Vagina (tissue), 2 donors: ENCODE measurements at regions not wholly inside any gene's neighbourhood (a gene's known extent, or its start where the extent isn't known, plus 50 kb on each side); places are given as distances from the start of the nearest gene placed in this dataset.
"Not testable (repeated sequence)": the region's sequence is repeated elsewhere in the genome, so short reads cannot be mapped to it uniquely, and the experiment has no call there.

Source experiments
- DNase-seq, 2 donors: peaks; one replicate each; pipeline ENCODE4 v3.0.0-alpha.2; 2017; ENCODE audit errors: extremely low spot score in 2 of 2
- H3K27ac ChIP-seq: fragments of 200-600 bp; sonication (generic); one replicate; pipeline ENCODE4 v1.5.1; 2019
- H3K27me3 ChIP-seq: fragments of 200-600 bp; sonication (generic); one replicate; pipeline ENCODE4 v1.5.1; 2019
- H3K36me3 ChIP-seq, 2 donors: fragments of 200-600 bp; sonication (generic); one replicate each; pipeline ENCODE4 v1.5.1; 2017 to 2019
- H3K4me1 ChIP-seq: fragments of 200-600 bp; sonication (generic); one replicate; pipeline ENCODE4 v1.5.1; 2019
- H3K4me3 ChIP-seq, 2 donors: fragments of 200-600 bp; sonication (generic); 1 replicate in 1 of 2; 2 replicates in 1 of 2; pipeline ENCODE4 v1.5.1; 2016 to 2019
- H3K9me3 ChIP-seq: fragments of 200-600 bp; sonication (generic); one replicate; pipeline ENCODE4 v1.5.1; 2019
- POLR2A ChIP-seq, 2 donors: fragments of 450-650 bp; IDR thresholded peaks; one replicate each; pipeline ENCODE4 v1.6.1; 2017; ENCODE audit warnings: antibody characterized with exemption in 2 of 2, mild to moderate bottlenecking in 2 of 2, moderate library complexity in 2 of 2
- POLR2AphosphoS5 ChIP-seq, 2 donors: sonication (generic); formaldehyde crosslinking; IDR thresholded peaks; one replicate each; pipeline ENCODE4 v1.9.0; 2017; ENCODE audit warnings: antibody characterized with exemption in 2 of 2, mild to moderate bottlenecking in 2 of 2, low read depth in 1 of 2; ENCODE audit not compliant: insufficient read depth in 1 of 2
- intact Hi-C: fragments of 100-400 bp; cut with DNase I; formaldehyde crosslinking; loops from one replicate; pipeline ENCODE4 v1.15.1; 2023
- TF ChIP-seq, protein P1 (sequence below), 3 experiments: fragments of 450-650 bp in 2 of 3; fragments of 200-600 bp in 1 of 3; sonication (generic) in 1 of 3; IDR thresholded peaks; one replicate each; pipeline ENCODE4 v1.5.1; 2017 to 2019; ENCODE audit warnings: antibody characterized with exemption in 3 of 3, mild to moderate bottlenecking in 2 of 3, moderate library complexity in 2 of 3

- TF ChIP-seq, protein P1, sequence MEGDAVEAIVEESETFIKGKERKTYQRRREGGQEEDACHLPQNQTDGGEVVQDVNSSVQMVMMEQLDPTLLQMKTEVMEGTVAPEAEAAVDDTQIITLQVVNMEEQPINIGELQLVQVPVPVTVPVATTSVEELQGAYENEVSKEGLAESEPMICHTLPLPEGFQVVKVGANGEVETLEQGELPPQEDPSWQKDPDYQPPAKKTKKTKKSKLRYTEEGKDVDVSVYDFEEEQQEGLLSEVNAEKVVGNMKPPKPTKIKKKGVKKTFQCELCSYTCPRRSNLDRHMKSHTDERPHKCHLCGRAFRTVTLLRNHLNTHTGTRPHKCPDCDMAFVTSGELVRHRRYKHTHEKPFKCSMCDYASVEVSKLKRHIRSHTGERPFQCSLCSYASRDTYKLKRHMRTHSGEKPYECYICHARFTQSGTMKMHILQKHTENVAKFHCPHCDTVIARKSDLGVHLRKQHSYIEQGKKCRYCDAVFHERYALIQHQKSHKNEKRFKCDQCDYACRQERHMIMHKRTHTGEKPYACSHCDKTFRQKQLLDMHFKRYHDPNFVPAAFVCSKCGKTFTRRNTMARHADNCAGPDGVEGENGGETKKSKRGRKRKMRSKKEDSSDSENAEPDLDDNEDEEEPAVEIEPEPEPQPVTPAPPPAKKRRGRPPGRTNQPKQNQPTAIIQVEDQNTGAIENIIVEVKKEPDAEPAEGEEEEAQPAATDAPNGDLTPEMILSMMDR (IDR thresholded peaks at IDR 0.05) = no peak
- TF ChIP-seq POLR2AphosphoS5 (IDR thresholded peaks at IDR 0.05; ENCODE audit: insufficient read depth in 1 of 2, low read depth in 1 of 2) = no peak
- no peak for TF ChIP-seq POLR2A (IDR thresholded peaks at IDR 0.05)
- H3K4me3 ChIP-seq = no peak overlapping the region
- intact Hi-C loops = no loop called here
- no peaks in the 10 kb centered on the region for H3K27me3 ChIP-seq
- no peak overlapping the region for H3K27ac ChIP-seq
- DNase-seq = no peak
- H3K4me1 ChIP-seq = no peaks in the 10 kb centered on the region
- no peaks in the 10 kb centered on the region for H3K9me3 ChIP-seq
- H3K36me3 ChIP-seq = no peaks in the 10 kb centered on the region
These were observed 232.6 kb upstream of the C1orf174 start for GRCh38 chr1:4132352-4133296.

DNA sequence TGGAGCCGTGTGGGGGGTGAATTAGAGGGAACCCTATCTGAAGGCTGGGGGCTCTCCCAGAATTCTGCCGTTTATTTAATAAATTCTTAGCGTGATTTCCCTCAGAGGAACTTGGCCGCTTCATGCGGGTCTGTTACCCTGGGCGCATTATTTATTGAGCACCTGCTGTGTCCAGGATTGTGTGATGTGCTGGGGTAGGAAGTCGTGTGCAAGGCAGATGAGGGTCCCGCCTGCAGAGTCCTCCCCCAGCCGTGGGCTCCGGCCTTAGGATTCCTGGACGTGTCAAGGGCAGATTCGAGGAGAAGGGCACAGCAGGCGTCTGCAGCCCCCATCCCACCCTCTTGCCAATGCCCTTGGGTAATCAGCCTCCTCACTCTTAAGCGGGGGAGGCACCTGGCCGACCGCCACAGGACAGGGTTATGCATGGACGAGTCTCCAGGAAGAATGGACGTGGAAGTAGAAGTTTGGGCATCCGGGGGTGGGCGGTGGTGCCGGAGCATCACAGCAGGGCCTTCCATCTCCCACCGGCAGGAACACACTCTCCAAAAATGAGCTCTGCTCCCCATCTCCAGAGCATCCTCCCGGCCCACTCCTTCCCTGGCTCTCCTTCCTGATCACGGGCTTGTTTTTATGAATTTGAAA lies 233.3 kb upstream of the C1orf174 start:
- intact Hi-C loops = no loop called here
- Histone ChIP-seq H3K4me1 (no peaks in the 10 kb centered on the region), H3K4me3 (no peak overlapping the region), H3K36me3 (no peaks in the 10 kb centered on the region), H3K27ac (no peak overlapping the region), H3K27me3 (no peaks in the 10 kb centered on the region), H3K9me3 (no peaks in the 10 kb centered on the region)
- DNase-seq = no peak
- TF ChIP-seq POLR2A (IDR thresholded peaks at IDR 0.05) (no peak), POLR2AphosphoS5 (IDR thresholded peaks at IDR 0.05; ENCODE audit: insufficient read depth in 1 of 2, low read depth in 1 of 2) (no peak)
- TF ChIP-seq, protein P1 (IDR thresholded peaks at IDR 0.05) = no peak

DNA sequence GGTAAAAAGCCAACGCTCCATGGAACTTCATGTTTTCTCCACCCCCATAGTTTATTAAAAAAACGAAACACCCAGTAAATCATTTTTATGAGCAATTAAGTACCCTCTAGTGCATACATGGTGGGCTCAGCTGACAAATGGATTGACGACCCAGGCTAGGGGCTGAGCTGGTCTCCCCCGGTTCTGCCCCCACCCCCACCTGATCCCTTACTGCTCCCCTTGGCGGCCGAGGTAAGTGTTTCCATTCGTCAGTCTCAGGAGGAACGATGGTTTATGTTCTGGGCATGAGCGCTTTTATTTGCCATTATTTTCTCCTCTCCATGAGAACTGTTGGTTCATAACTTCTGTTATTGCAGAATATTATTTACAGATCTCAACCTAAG lies 233.9 kb upstream of the C1orf174 start:
- Histone ChIP-seq H3K4me3 (no peak overlapping the region), H3K4me1 (no peaks in the 10 kb centered on the region), H3K27ac (no peak overlapping the region), H3K36me3 (no peaks in the 10 kb centered on the region), H3K27me3 (no peaks in the 10 kb centered on the region), H3K9me3 (no peaks in the 10 kb centered on the region)
- no peak for DNase-seq
- intact Hi-C loops = no loop called here
- TF ChIP-seq, protein P1 (IDR thresholded peaks at IDR 0.05) = no peak
- TF ChIP-seq POLR2A (IDR thresholded peaks at IDR 0.05) (no peak), POLR2AphosphoS5 (IDR thresholded peaks at IDR 0.05; ENCODE audit: insufficient read depth in 1 of 2, low read depth in 1 of 2) (no peak)

- H3K27me3 ChIP-seq, intact Hi-C loops, H3K4me3 ChIP-seq, H3K36me3 ChIP-seq, H3K9me3 ChIP-seq, DNase-seq, H3K27ac ChIP-seq, H3K4me1 ChIP-seq: not testable (repeated sequence)
These were observed 235.8 kb upstream of the C1orf174 start for GRCh38 chr1:4135853-4136252.

DNA sequence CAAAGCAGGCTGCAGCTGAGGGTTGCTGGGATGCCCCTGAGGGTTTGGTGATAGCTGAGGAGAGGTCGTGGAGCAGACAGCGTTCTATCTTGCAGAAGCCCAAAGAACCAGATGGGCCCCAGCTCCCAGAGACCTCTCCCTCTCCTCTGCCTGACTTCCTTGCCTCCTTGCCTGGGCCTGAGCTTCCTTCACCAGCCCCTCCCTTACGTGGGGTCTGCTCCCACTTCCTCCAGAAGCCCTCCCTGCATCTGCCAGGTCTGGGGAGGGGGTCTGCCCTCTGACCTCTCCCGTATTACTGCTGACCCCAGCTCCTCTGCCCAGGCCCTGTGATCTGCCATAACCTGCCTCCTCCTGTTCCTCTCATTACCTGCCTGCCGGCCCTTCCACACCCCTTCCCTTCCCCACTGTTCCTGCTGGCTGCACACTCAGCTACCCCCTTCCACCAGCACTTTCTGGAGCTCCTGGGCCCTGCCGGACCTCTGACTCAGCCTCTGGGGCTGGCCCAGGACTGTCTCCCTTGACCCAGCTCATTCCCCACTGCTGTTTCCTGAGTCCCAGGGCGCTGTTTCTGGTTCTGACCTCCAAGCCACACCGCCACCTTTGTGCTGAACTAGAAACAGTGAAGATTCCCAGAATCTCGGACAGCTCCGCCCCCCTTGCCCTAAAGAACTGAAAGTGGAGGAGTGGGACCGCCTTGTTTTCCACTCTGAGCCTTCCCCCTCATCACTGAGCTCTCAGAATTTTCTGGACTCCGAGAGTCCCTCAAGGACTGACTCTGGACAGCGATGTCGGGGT lies 237.7 kb upstream of the C1orf174 start:
- no peak for DNase-seq
- H3K27me3 ChIP-seq = no peaks in the 10 kb centered on the region
- H3K4me3 ChIP-seq = no peak overlapping the region
- TF ChIP-seq POLR2A (IDR thresholded peaks at IDR 0.05) = no peak
- TF ChIP-seq, protein P1 (IDR thresholded peaks at IDR 0.05) = no peak
- no peak for TF ChIP-seq POLR2AphosphoS5 (IDR thresholded peaks at IDR 0.05; ENCODE audit: insufficient read depth in 1 of 2, low read depth in 1 of 2)
- H3K9me3 ChIP-seq = no peaks in the 10 kb centered on the region
- H3K27ac ChIP-seq = no peak overlapping the region
- intact Hi-C loops = no loop called here
- H3K4me1 ChIP-seq = no peaks in the 10 kb centered on the region
- H3K36me3 ChIP-seq = no peaks in the 10 kb centered on the region
